Effector memory CD8-positive, alpha-beta T cell (primary cell): ENCODE measurements at regions not wholly inside any gene's neighbourhood (a gene's known extent, or its start where the extent isn't known, plus 50 kb on each side); places are given as distances from the start of the nearest gene placed in this dataset.
A peak's percentile ranks its signal among the peaks of the same experiment; 100 is the strongest.

Source experiments
- ATAC-seq: fragments of 150-1000 bp; cut with Tn5 transposase; replicated peaks from 2 replicates; pipeline ENCODE4 v1.10.0; 2021; ENCODE audit warnings: mild to moderate bottlenecking, moderate library complexity
- DNase-seq, 3 experiments: peaks; one replicate each; pipeline ENCODE4 v3.0.0; 2021
- H3K27ac Mint-ChIP-seq, 2 donors: one replicate each; pipeline ENCODE4 v1.8.0; 2022; ENCODE audit warnings: mild to moderate bottlenecking in 2 of 2, mixed read lengths in 2 of 2, moderate library complexity in 2 of 2
- H3K27me3 Mint-ChIP-seq, 2 donors: one replicate each; pipeline ENCODE4 v1.8.0; 2022; ENCODE audit warnings: mixed read lengths in 2 of 2
- H3K36me3 Mint-ChIP-seq: one replicate; pipeline ENCODE4 v1.8.0; 2022; ENCODE audit warnings: mild to moderate bottlenecking, moderate library complexity, mixed read lengths; ENCODE audit not compliant: insufficient read depth
- H3K4me1 Mint-ChIP-seq, 2 donors: one replicate each; pipeline ENCODE4 v1.8.0; 2022; ENCODE audit warnings: low read depth in 2 of 2, mixed read lengths in 2 of 2
- H3K4me3 Mint-ChIP-seq, 2 donors: one replicate each; pipeline ENCODE4 v1.8.0; 2022; ENCODE audit warnings: mild to moderate bottlenecking in 2 of 2, mixed read lengths in 2 of 2, moderate library complexity in 2 of 2
- H3K9me3 Mint-ChIP-seq, 2 donors: one replicate each; pipeline ENCODE4 v1.8.0; 2022; ENCODE audit warnings: mixed read lengths in 2 of 2

DNA sequence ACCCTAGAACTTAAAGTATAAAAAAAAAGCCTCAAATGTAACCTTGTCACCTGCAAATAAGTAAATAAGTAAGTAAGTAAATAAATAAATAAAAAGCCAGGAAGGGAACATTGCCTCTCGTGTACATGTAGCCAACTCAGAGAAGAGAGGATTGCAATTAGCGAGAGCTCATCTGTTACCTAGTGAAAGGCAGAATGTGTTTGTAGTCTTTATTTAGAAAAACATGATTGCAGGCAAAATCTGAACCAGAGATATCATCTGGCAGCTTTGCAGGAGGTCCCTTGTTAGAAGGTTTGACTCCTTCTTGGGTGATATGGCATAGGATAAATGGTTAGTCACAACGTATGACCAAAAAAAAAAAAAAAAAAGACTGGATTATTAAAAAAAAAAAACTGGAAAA, 71.6 kb upstream of the SYN2 start:
- Mint-ChIP-seq H3K4me3 (no peak overlapping the region), H3K27me3 (peaks cover 6 to 36% of the 10 kb centered on the region in 2 donors), H3K9me3 (peaks cover 0 to 2% of the 10 kb centered on the region in 2 donors), H3K4me1 (no peaks in the 10 kb centered on the region), H3K27ac (no peak overlapping the region), H3K36me3 (no peaks in the 10 kb centered on the region)
- no peak for ATAC-seq
- DNase-seq: no peak

DNA sequence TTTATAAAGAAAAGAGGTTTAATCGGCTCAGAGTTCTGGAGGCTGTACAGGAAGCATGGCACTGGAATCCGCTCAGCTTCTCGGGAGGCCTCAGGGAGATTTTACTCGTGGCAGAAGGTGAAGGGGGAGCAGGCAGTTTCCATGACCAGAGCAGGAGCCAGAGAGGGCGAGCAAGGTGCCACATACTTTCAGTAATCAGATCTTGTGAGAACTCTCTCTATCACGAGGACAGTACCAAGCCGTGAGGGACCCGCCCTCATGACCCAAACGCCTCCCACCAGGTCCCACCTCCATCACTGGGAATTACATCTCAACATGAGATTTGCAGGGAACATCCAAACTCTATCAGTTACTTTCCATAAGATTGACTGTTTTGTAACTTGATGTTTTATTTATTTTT, 70.7 kb upstream of the SYN2 start:
- ATAC-seq: no peak
- H3K27me3 Mint-ChIP-seq: peaks cover 5 to 36% of the 10 kb centered on the region in 2 donors
- no peak overlapping the region for H3K4me3 Mint-ChIP-seq
- H3K9me3 Mint-ChIP-seq: peaks cover 0 to 2% of the 10 kb centered on the region in 2 donors
- no peaks in the 10 kb centered on the region for H3K36me3 Mint-ChIP-seq
- H3K4me1 Mint-ChIP-seq: no peaks in the 10 kb centered on the region
- no peak overlapping the region for H3K27ac Mint-ChIP-seq
- DNase-seq: no peak

DNA sequence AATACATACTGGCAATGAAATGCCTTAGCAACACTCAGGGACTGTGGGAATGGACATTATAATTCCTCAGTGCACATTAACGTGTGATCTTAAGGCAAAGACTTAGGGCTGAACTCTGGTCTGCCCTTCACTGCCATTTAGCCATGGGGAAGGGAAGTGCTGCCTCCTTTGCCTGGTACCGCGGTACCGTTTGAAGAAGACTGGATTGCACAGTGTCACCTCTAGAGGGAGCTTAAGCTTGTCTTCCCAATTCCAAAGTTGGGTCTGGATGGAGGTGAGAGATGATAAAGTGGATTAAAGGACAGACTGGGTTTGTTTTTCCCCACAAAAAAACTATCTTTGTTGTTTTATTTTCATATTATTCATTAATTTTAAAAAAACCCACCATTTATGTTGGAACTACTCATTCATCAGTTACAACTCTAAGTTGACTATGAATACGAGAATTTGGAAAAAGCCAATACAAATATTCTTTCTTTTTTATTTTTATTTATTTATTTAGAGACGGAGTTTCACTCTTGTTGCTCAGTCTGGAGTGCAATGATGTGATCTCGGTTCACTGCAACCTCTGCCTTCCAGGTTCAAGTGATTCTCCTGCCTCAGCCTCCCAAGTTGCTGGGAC, 60.0 kb upstream of the SYN2 start:
- Mint-ChIP-seq H3K36me3 (no peaks in the 10 kb centered on the region), H3K27me3 (peaks cover 10 to 34% of the 10 kb centered on the region in 2 donors), H3K4me3 (no peak overlapping the region), H3K9me3 (no peaks in the 10 kb centered on the region), H3K4me1 (no peaks in the 10 kb centered on the region), H3K27ac (no peak overlapping the region)
- ATAC-seq (no peak), DNase-seq (no peak)

- ATAC-seq: no peak
- H3K36me3 Mint-ChIP-seq: no peaks in the 10 kb centered on the region
- no peak for DNase-seq
- no peak overlapping the region for H3K4me3 Mint-ChIP-seq
- no peaks in the 10 kb centered on the region for H3K4me1 Mint-ChIP-seq
- no peak overlapping the region for H3K27ac Mint-ChIP-seq
- peaks cover 19 to 62% of the 10 kb centered on the region in 2 donors for H3K27me3 Mint-ChIP-seq
- no peaks in the 10 kb centered on the region for H3K9me3 Mint-ChIP-seq
Measured at GRCh38 chr3:11948331-11948730, 55.9 kb upstream of the SYN2 start.

- Mint-ChIP-seq H3K27me3 (peaks cover 19 to 66% of the 10 kb centered on the region in 2 donors), H3K4me1 (no peaks in the 10 kb centered on the region), H3K36me3 (no peaks in the 10 kb centered on the region), H3K9me3 (no peaks in the 10 kb centered on the region), H3K4me3 (no peak overlapping the region), H3K27ac (no peak overlapping the region)
- ATAC-seq (no peak), DNase-seq (no peak)
Measured at GRCh38 chr3:11948866-11949265, 55.3 kb upstream of the SYN2 start.

DNA sequence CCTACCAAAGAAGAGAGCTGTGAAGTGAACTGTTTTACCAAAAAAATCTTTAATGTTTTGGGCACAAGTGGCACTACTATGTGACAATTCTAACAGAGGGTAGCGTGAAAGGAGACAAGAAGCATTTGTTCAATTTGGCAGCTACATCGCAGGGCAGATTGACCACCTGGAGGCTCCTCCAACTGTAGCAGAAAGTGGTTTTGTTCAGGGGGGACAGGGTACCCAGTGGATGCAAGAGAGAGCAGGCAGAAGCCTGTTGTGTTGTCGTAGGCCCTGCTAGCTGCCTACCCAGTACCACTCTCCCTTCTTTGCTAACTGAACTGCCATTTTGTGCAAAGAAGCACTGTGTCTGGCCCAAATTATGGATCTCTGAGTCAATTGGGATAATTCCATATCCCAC, 54.8 kb upstream of the SYN2 start:
- Mint-ChIP-seq H3K4me3 (no peak overlapping the region), H3K36me3 (no peaks in the 10 kb centered on the region), H3K27me3 (peaks cover 19 to 66% of the 10 kb centered on the region in 2 donors), H3K9me3 (no peaks in the 10 kb centered on the region), H3K27ac (no peak overlapping the region), H3K4me1 (no peaks in the 10 kb centered on the region)
- DNase-seq (no peak), ATAC-seq (no peak)

DNA sequence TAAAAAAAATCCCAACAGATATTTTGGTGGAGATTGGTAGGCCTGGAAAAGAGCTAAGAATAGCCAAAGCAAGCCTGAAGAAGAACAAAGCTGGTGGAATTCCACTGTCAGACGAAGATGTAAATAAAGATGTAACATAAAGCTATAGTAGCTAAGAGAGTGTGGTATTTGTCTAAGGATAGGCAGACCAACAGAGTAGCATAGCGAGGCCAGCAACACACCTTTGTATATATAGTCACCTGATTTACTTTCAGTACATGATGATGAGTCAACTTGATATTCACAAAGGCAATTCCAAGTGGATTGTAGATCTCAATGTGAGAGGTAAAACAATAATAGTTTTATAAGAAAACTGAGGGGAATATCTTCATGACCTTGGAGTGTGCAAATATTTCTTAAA, 53.6 kb upstream of the SYN2 start:
- H3K4me3 Mint-ChIP-seq: no peak overlapping the region
- H3K9me3 Mint-ChIP-seq: no peaks in the 10 kb centered on the region
- DNase-seq (no peak), ATAC-seq (no peak)
- H3K27me3 Mint-ChIP-seq: peaks cover 22 to 57% of the 10 kb centered on the region in 2 donors
- H3K4me1 Mint-ChIP-seq: no peaks in the 10 kb centered on the region
- no peak overlapping the region for H3K27ac Mint-ChIP-seq
- no peaks in the 10 kb centered on the region for H3K36me3 Mint-ChIP-seq

- H3K4me1 Mint-ChIP-seq: no peaks in the 10 kb centered on the region
- H3K4me3 Mint-ChIP-seq: no peak overlapping the region
- H3K9me3 Mint-ChIP-seq: no peaks in the 10 kb centered on the region
- H3K27me3 Mint-ChIP-seq: peaks cover 21 to 50% of the 10 kb centered on the region in 2 donors
- ATAC-seq: no peak
- peak overlapping the region in 1 of 2 donors; percentile 9 for H3K27ac Mint-ChIP-seq
- no peak for DNase-seq
- no peaks in the 10 kb centered on the region for H3K36me3 Mint-ChIP-seq
Measured at GRCh38 chr3:11953350-11953749, 50.8 kb upstream of the SYN2 start.

DNA sequence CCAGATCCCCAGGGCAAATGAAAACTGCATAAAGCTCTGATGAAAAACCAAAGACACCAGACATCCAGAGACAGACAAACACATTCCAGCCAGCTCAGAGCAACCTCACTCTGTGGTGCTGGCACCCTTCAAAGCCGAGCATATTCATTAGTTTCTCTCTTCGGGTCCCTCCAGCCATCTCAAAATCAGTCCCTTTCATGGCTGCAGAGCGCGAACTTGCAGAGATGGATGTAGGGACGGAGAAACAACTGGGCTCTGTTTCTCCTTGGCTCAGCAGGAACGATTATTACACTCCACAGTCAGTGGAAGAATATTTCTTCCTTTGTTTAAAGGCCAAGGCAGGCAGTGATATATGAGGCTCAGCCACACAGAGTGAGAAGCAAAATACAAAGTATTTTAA, 50.4 kb upstream of the SYN2 start:
- DNase-seq (no peak), ATAC-seq (no peak)
- Mint-ChIP-seq H3K9me3 (no peaks in the 10 kb centered on the region), H3K27ac (no peak overlapping the region), H3K4me1 (no peaks in the 10 kb centered on the region), H3K27me3 (peaks cover 21 to 48% of the 10 kb centered on the region in 2 donors), H3K4me3 (no peak overlapping the region), H3K36me3 (no peaks in the 10 kb centered on the region)

DNA sequence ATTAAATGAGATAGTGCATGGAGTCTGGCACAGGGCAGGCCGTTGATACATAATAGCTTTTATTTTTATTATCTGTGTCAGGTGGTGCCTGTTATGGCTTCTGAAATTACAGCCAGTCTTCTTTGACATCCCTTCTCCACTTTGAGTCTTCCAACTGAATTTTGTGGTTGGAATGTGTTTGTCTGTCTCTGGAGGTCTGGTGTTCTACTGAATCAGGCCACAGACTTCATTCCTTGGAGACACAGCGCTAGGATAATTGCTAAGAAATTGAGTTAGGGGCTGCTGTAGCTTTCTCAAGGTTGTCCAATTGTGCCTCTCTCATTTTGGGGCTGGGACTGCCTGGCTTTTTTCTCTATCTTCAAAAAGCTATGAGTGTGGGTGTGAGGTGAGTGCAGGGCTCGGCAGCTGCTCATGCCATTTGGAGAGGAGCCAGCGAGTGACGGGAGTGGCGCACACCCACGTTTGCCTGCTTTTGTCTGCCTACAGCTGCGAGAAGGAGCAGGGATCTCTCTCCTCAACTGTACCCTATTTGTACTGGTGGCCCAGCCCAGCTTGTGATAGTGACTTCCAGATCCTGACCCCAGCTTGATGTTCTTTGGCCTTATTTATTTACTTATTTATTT, 49.8 kb upstream of the SYN2 start:
- ATAC-seq (no peak), DNase-seq (no peak)
- Mint-ChIP-seq H3K4me1 (no peaks in the 10 kb centered on the region), H3K4me3 (no peak overlapping the region), H3K27ac (no peak overlapping the region), H3K36me3 (no peaks in the 10 kb centered on the region), H3K27me3 (peaks cover 17 to 42% of the 10 kb centered on the region in 2 donors), H3K9me3 (no peaks in the 10 kb centered on the region)
